Testis (tissue), 2 donors: ENCODE measurements at regions not wholly inside any gene's neighbourhood (a gene's known extent, or its start where the extent isn't known, plus 50 kb on each side); places are given as distances from the start of the nearest gene placed in this dataset.

Experiments used
- POLR2A ChIP-seq: fragments of 450-650 bp; IDR thresholded peaks from one replicate; pipeline ENCODE4 v1.6.1; 2017; ENCODE audit warnings: antibody characterized with exemption, mild to moderate bottlenecking, moderate library complexity
- TF ChIP-seq, protein P1 (sequence below), 3 experiments: fragments of 450-650 bp in 2 of 3; fragments of 200-600 bp in 1 of 3; sonication (generic) in 1 of 3; IDR thresholded peaks; one replicate each; pipeline ENCODE4 v1.5.1; 2016 to 2019; ENCODE audit warnings: antibody characterized with exemption in 3 of 3, mild to moderate bottlenecking in 2 of 3, moderate library complexity in 1 of 3

DNA sequence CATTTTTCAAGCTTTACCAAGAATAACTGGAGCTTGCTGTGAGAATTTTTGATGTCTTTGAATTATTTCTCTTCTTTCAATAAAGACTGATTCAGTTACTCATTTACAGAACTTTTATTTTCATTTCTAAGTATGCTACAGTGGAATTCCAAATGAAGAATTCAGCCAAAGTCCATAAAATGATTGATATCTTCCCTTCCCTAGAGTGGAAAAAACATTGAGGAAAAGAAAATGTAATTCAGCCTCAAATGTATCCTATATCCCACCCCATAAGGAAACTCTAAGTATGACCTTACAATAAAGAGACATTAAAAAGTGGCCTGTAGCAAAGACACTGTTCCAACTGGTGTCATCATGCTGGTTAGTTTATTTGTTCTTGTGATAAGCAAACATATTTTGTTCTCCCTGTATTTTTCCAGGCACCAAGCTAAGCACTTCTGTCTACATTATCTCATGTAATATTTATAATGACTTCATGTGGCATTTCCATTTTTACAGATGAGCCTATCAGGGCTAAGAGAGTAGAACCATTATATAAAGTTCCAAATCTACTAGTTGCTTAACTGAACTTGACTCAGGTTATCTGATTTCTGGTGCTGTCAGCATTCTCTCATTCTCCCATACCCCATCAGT, 450.4 kb downstream of the NEBL start:
- TF ChIP-seq, protein P1, sequence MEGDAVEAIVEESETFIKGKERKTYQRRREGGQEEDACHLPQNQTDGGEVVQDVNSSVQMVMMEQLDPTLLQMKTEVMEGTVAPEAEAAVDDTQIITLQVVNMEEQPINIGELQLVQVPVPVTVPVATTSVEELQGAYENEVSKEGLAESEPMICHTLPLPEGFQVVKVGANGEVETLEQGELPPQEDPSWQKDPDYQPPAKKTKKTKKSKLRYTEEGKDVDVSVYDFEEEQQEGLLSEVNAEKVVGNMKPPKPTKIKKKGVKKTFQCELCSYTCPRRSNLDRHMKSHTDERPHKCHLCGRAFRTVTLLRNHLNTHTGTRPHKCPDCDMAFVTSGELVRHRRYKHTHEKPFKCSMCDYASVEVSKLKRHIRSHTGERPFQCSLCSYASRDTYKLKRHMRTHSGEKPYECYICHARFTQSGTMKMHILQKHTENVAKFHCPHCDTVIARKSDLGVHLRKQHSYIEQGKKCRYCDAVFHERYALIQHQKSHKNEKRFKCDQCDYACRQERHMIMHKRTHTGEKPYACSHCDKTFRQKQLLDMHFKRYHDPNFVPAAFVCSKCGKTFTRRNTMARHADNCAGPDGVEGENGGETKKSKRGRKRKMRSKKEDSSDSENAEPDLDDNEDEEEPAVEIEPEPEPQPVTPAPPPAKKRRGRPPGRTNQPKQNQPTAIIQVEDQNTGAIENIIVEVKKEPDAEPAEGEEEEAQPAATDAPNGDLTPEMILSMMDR (IDR thresholded peaks at IDR 0.05): no peak
- no peak for TF ChIP-seq POLR2A
